ENCODE measurements at regions not wholly inside any gene's neighbourhood (a gene's known extent, or its start where the extent isn't known, plus 50 kb on each side); places are given as distances from the start of the nearest gene placed in this dataset.

DNA sequence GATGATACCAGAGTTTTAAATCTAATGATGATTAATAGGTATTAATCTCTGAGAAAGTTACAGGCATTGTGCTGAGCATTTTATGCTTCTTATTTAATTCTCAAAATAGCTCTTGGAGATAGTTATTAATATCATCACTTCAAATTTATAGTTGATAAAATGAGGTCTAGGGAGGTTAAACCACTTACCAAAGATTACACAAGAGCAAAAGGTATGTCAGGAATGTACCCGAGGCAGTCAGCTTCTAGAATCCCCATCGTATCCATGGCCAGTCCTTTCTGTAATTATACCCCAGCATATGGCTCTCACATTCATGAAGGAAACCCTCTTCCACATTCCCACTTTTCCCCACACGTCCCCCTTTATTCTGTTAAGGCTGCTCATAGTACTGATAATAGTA, 421.3 kb downstream of the PYDC2 start:
- no peaks in the 10 kb centered on the region for H3K36me3 ChIP-seq (replicated peaks in 1 of 2; ENCODE audit: control insufficient read depth in 1 of 2, insufficient read depth in 2 of 2, low read length in 2 of 2)
- no peaks in the 10 kb centered on the region for H3K4me1 ChIP-seq (ENCODE audit: control insufficient read depth in 1 of 2, insufficient read depth in 2 of 2, low read length in 2 of 2)
- TF ChIP-seq, protein P1, sequence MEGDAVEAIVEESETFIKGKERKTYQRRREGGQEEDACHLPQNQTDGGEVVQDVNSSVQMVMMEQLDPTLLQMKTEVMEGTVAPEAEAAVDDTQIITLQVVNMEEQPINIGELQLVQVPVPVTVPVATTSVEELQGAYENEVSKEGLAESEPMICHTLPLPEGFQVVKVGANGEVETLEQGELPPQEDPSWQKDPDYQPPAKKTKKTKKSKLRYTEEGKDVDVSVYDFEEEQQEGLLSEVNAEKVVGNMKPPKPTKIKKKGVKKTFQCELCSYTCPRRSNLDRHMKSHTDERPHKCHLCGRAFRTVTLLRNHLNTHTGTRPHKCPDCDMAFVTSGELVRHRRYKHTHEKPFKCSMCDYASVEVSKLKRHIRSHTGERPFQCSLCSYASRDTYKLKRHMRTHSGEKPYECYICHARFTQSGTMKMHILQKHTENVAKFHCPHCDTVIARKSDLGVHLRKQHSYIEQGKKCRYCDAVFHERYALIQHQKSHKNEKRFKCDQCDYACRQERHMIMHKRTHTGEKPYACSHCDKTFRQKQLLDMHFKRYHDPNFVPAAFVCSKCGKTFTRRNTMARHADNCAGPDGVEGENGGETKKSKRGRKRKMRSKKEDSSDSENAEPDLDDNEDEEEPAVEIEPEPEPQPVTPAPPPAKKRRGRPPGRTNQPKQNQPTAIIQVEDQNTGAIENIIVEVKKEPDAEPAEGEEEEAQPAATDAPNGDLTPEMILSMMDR (IDR thresholded peaks at IDR 0.05) = no peak
- H3K4me3 Mint-ChIP-seq = no peak overlapping the region
- no peaks in the 10 kb centered on the region for H3K9me3 ChIP-seq (replicated peaks in 1 of 2; ENCODE audit: control insufficient read depth in 1 of 2, insufficient read depth in 1 of 2, low read length in 2 of 2)
- H3K27me3 ChIP-seq (ENCODE audit: control insufficient read depth in 2 of 2, insufficient read depth in 2 of 2, low read length in 2 of 2) = no peaks in the 10 kb centered on the region
- no peak overlapping the region for H3K4me2 ChIP-seq (replicated peaks; ENCODE audit: extremely low read depth, low read length, poor library complexity, severe bottlenecking)
- H3K4me1 Mint-ChIP-seq = no peaks in the 10 kb centered on the region
- intact Hi-C loops (cut with micrococcal nuclease) = no loop called here
- H3K27ac ChIP-seq (ENCODE audit: low read depth in 1 of 2, low read length in 2 of 2) = no peak overlapping the region
- no peaks in the 10 kb centered on the region for H3K27me3 Mint-ChIP-seq (ENCODE audit: low read depth in 3 of 3)
- no peak overlapping the region for H3K9ac ChIP-seq (ENCODE audit: insufficient read depth, low read length, poor library complexity, severe bottlenecking)
- WGBS (ENCODE audit: insufficient coverage) = 83% methylated on average over 2 of the region's 3 CpGs
- no peak for DNase-seq
- no peaks in the 10 kb centered on the region for H3K79me2 ChIP-seq (ENCODE audit: insufficient read depth, low read length)
- H3K4me3 ChIP-seq (replicated peaks in 1 of 3; ENCODE audit: low read depth in 2 of 3, low read length in 3 of 3) = no peak overlapping the region
- no peak overlapping the region for H2AFZ ChIP-seq (ENCODE audit: insufficient read depth, low read depth, low read length, poor library complexity, severe bottlenecking)
- H3K36me3 Mint-ChIP-seq = no peaks in the 10 kb centered on the region
- H3K27ac Mint-ChIP-seq = no peak overlapping the region
- peaks cover 0 to 5% (median 0%) of the 10 kb centered on the region in 7 donors for H3K9me3 Mint-ChIP-seq
- H4K20me1 ChIP-seq (ENCODE audit: insufficient read depth, low read length) = no peaks in the 10 kb centered on the region

GRCh38 chr3:191884132-191884531, 423.2 kb downstream of the PYDC2 start:
- intact Hi-C loops (cut with micrococcal nuclease) = no loop called here
- no peak overlapping the region for H2AFZ ChIP-seq (ENCODE audit: insufficient read depth, low read depth, low read length, poor library complexity, severe bottlenecking)
- no peaks in the 10 kb centered on the region for H3K27me3 ChIP-seq (ENCODE audit: control insufficient read depth in 2 of 2, insufficient read depth in 2 of 2, low read length in 2 of 2)

More at GRCh38 chr3:191884132-191884531, 423.2 kb downstream of the PYDC2 start:
- Histone ChIP-seq H3K79me2 (ENCODE audit: insufficient read depth, low read length) (no peaks in the 10 kb centered on the region), H4K20me1 (ENCODE audit: insufficient read depth, low read length) (no peaks in the 10 kb centered on the region), H3K36me3 (replicated peaks in 1 of 2; ENCODE audit: control insufficient read depth in 1 of 2, insufficient read depth in 2 of 2, low read length in 2 of 2) (no peaks in the 10 kb centered on the region), H3K9me3 (replicated peaks in 1 of 2; ENCODE audit: control insufficient read depth in 1 of 2, insufficient read depth in 1 of 2, low read length in 2 of 2) (no peaks in the 10 kb centered on the region), H3K9ac (ENCODE audit: insufficient read depth, low read length, poor library complexity, severe bottlenecking) (no peak overlapping the region), H3K27ac (ENCODE audit: low read depth in 1 of 2, low read length in 2 of 2) (no peak overlapping the region), H3K4me2 (replicated peaks; ENCODE audit: extremely low read depth, low read length, poor library complexity, severe bottlenecking) (no peak overlapping the region), H3K4me1 (ENCODE audit: control insufficient read depth in 1 of 2, insufficient read depth in 2 of 2, low read length in 2 of 2) (no peaks in the 10 kb centered on the region), H3K4me3 (replicated peaks in 1 of 3; ENCODE audit: low read depth in 2 of 3, low read length in 3 of 3) (no peak overlapping the region)
- H3K27me3 Mint-ChIP-seq (ENCODE audit: low read depth in 3 of 3) = no peaks in the 10 kb centered on the region
- no peak overlapping the region for H3K4me3 Mint-ChIP-seq
- no peak overlapping the region for H3K27ac Mint-ChIP-seq
- TF ChIP-seq, protein P1 (IDR thresholded peaks at IDR 0.05) = no peak
- H3K36me3 Mint-ChIP-seq = no peaks in the 10 kb centered on the region
- peaks cover 0 to 5% (median 0%) of the 10 kb centered on the region in 7 donors for H3K9me3 Mint-ChIP-seq
- DNase-seq = no peak
- no peaks in the 10 kb centered on the region for H3K4me1 Mint-ChIP-seq

All from CD14-positive monocyte (primary cell).